ENCODE measurements at regions not wholly inside any gene's neighbourhood (a gene's known extent, or its start where the extent isn't known, plus 50 kb on each side); places are given as distances from the start of the nearest gene placed in this dataset.

GRCh38 chr5:161157925-161158324 lies 305.9 kb upstream of the ATP10B start:
- ATAC-seq, result no peak
- Mint-ChIP-seq H3K4me3 (no peak overlapping the region), H3K27me3 (ENCODE audit: low read depth) (no peaks in the 10 kb centered on the region), H3K36me3 (ENCODE audit: insufficient read depth) (no peaks in the 10 kb centered on the region), H3K9me3 (peaks cover 13% of the 10 kb centered on the region), H3K4me1 (ENCODE audit: low read depth) (no peaks in the 10 kb centered on the region)
- no peak for DNase-seq

GRCh38 chr5:161155451-161155850 lies 303.4 kb upstream of the ATP10B start:
- Mint-ChIP-seq H3K27me3 (ENCODE audit: low read depth) (no peaks in the 10 kb centered on the region), H3K9me3 (peaks cover 13% of the 10 kb centered on the region), H3K4me3 (no peak overlapping the region), H3K4me1 (ENCODE audit: low read depth) (no peaks in the 10 kb centered on the region), H3K36me3 (ENCODE audit: insufficient read depth) (no peaks in the 10 kb centered on the region)
- DNase-seq (no peak), ATAC-seq (no peak)

GRCh38 chr5:161152415-161152940 lies 300.5 kb upstream of the ATP10B start:
- Mint-ChIP-seq H3K36me3 (ENCODE audit: insufficient read depth) (no peaks in the 10 kb centered on the region), H3K9me3 (peaks cover 9% of the 10 kb centered on the region), H3K4me1 (ENCODE audit: low read depth) (no peaks in the 10 kb centered on the region), H3K27me3 (ENCODE audit: low read depth) (no peaks in the 10 kb centered on the region), H3K4me3 (no peak overlapping the region)
- DNase-seq, result no peak
- no peak for ATAC-seq

GRCh38 chr5:161150441-161150988 lies 298.5 kb upstream of the ATP10B start:
- Mint-ChIP-seq H3K9me3 (peaks cover 4% of the 10 kb centered on the region), H3K4me3 (no peak overlapping the region), H3K27me3 (ENCODE audit: low read depth) (no peaks in the 10 kb centered on the region), H3K4me1 (ENCODE audit: low read depth) (no peaks in the 10 kb centered on the region), H3K36me3 (ENCODE audit: insufficient read depth) (no peaks in the 10 kb centered on the region)
- no peak for ATAC-seq
- no peak for DNase-seq

- DNase-seq (no peak), ATAC-seq (no peak)
- H3K27me3 Mint-ChIP-seq (ENCODE audit: low read depth), result no peaks in the 10 kb centered on the region
Measured at GRCh38 chr5:161149078-161149477, 297.1 kb upstream of the ATP10B start.

GRCh38 chr5:161138751-161139455 lies 286.9 kb upstream of the ATP10B start:
- no peak for DNase-seq
- H3K4me1 Mint-ChIP-seq (ENCODE audit: low read depth), result no peaks in the 10 kb centered on the region
- no peaks in the 10 kb centered on the region for H3K27me3 Mint-ChIP-seq (ENCODE audit: low read depth)
- no peak overlapping the region for H3K4me3 Mint-ChIP-seq
- ATAC-seq, result no peak
- H3K9me3 Mint-ChIP-seq, result peaks cover 4% of the 10 kb centered on the region
- H3K36me3 Mint-ChIP-seq (ENCODE audit: insufficient read depth), result no peaks in the 10 kb centered on the region

More at GRCh38 chr5:161149078-161149477, 297.1 kb upstream of the ATP10B start:
- no peaks in the 10 kb centered on the region for H3K4me1 Mint-ChIP-seq (ENCODE audit: low read depth)
- H3K9me3 Mint-ChIP-seq, result peaks cover 4% of the 10 kb centered on the region
- H3K4me3 Mint-ChIP-seq, result no peak overlapping the region
- no peaks in the 10 kb centered on the region for H3K36me3 Mint-ChIP-seq (ENCODE audit: insufficient read depth)

GRCh38 chr5:161134956-161135355 lies 282.9 kb upstream of the ATP10B start:
- no peaks in the 10 kb centered on the region for H3K4me1 Mint-ChIP-seq (ENCODE audit: low read depth)
- H3K4me3 Mint-ChIP-seq, result no peak overlapping the region
- DNase-seq (no peak), ATAC-seq (no peak)
- H3K36me3 Mint-ChIP-seq (ENCODE audit: insufficient read depth), result no peaks in the 10 kb centered on the region
- H3K27me3 Mint-ChIP-seq (ENCODE audit: low read depth), result no peaks in the 10 kb centered on the region
- no peaks in the 10 kb centered on the region for H3K9me3 Mint-ChIP-seq

GRCh38 chr5:161134083-161134482 lies 282.1 kb upstream of the ATP10B start:
- Mint-ChIP-seq H3K9me3 (no peaks in the 10 kb centered on the region), H3K36me3 (ENCODE audit: insufficient read depth) (no peaks in the 10 kb centered on the region), H3K4me1 (ENCODE audit: low read depth) (no peaks in the 10 kb centered on the region), H3K27me3 (ENCODE audit: low read depth) (no peaks in the 10 kb centered on the region), H3K4me3 (no peak overlapping the region)
- ATAC-seq, result no peak
- no peak for DNase-seq

GRCh38 chr5:161115941-161116340 lies 263.9 kb upstream of the ATP10B start:
- no peaks in the 10 kb centered on the region for H3K36me3 Mint-ChIP-seq (ENCODE audit: insufficient read depth)
- H3K27me3 Mint-ChIP-seq (ENCODE audit: low read depth), result no peaks in the 10 kb centered on the region
- H3K4me3 Mint-ChIP-seq, result no peak overlapping the region
- ATAC-seq (no peak), DNase-seq (no peak)
- H3K4me1 Mint-ChIP-seq (ENCODE audit: low read depth), result no peaks in the 10 kb centered on the region
- H3K9me3 Mint-ChIP-seq, result no peaks in the 10 kb centered on the region

- no peaks in the 10 kb centered on the region for H3K36me3 Mint-ChIP-seq (ENCODE audit: insufficient read depth)
- no peak overlapping the region for H3K4me3 Mint-ChIP-seq
- H3K9me3 Mint-ChIP-seq, result no peaks in the 10 kb centered on the region
- H3K27me3 Mint-ChIP-seq (ENCODE audit: low read depth), result no peaks in the 10 kb centered on the region
- no peaks in the 10 kb centered on the region for H3K4me1 Mint-ChIP-seq (ENCODE audit: low read depth)
- DNase-seq (no peak), ATAC-seq (no peak)
Measured at GRCh38 chr5:161112371-161112770, 260.4 kb upstream of the ATP10B start.

- H3K36me3 Mint-ChIP-seq (ENCODE audit: insufficient read depth), result no peaks in the 10 kb centered on the region
- no peak for ATAC-seq
- H3K4me3 Mint-ChIP-seq, result no peak overlapping the region
- H3K9me3 Mint-ChIP-seq, result no peaks in the 10 kb centered on the region
- no peaks in the 10 kb centered on the region for H3K4me1 Mint-ChIP-seq (ENCODE audit: low read depth)
- H3K27me3 Mint-ChIP-seq (ENCODE audit: low read depth), result no peaks in the 10 kb centered on the region
- DNase-seq, result no peak
Measured at GRCh38 chr5:161105525-161105924, 253.5 kb upstream of the ATP10B start.

- no peaks in the 10 kb centered on the region for H3K4me1 Mint-ChIP-seq (ENCODE audit: low read depth)
- no peaks in the 10 kb centered on the region for H3K9me3 Mint-ChIP-seq
- ATAC-seq, result no peak
- no peak overlapping the region for H3K4me3 Mint-ChIP-seq
- DNase-seq, result no peak
- H3K36me3 Mint-ChIP-seq (ENCODE audit: insufficient read depth), result no peaks in the 10 kb centered on the region
- no peaks in the 10 kb centered on the region for H3K27me3 Mint-ChIP-seq (ENCODE audit: low read depth)
Measured at GRCh38 chr5:161098516-161098915, 246.5 kb upstream of the ATP10B start.

GRCh38 chr5:161096581-161096980 lies 244.6 kb upstream of the ATP10B start:
- Mint-ChIP-seq H3K4me3 (no peak overlapping the region), H3K36me3 (ENCODE audit: insufficient read depth) (no peaks in the 10 kb centered on the region), H3K4me1 (ENCODE audit: low read depth) (no peaks in the 10 kb centered on the region), H3K9me3 (peaks cover 3% of the 10 kb centered on the region), H3K27me3 (ENCODE audit: low read depth) (no peaks in the 10 kb centered on the region)
- no peak for DNase-seq
- no peak for ATAC-seq

- Mint-ChIP-seq H3K4me1 (ENCODE audit: low read depth) (no peaks in the 10 kb centered on the region), H3K4me3 (no peak overlapping the region), H3K9me3 (peaks cover 3% of the 10 kb centered on the region), H3K27me3 (ENCODE audit: low read depth) (no peaks in the 10 kb centered on the region), H3K36me3 (ENCODE audit: insufficient read depth) (no peaks in the 10 kb centered on the region)
- ATAC-seq, result no peak
- DNase-seq, result no peak
Measured at GRCh38 chr5:161095953-161096352, 243.9 kb upstream of the ATP10B start.

GRCh38 chr5:161094411-161094810 lies 242.4 kb upstream of the ATP10B start:
- Mint-ChIP-seq H3K4me1 (ENCODE audit: low read depth) (no peaks in the 10 kb centered on the region), H3K9me3 (peaks cover 3% of the 10 kb centered on the region), H3K4me3 (no peak overlapping the region), H3K27me3 (ENCODE audit: low read depth) (no peaks in the 10 kb centered on the region), H3K36me3 (ENCODE audit: insufficient read depth) (no peaks in the 10 kb centered on the region)
- DNase-seq (no peak), ATAC-seq (no peak)

Data from activated T-cell treated with anti-CD3 and anti-CD28 coated beads, Interleukin-2, amount 50 U/mL, for 4 hours (primary cell).